Osteoblast (primary cell): ENCODE measurements at regions not wholly inside any gene's neighbourhood (a gene's known extent, or its start where the extent isn't known, plus 50 kb on each side); places are given as distances from the start of the nearest gene placed in this dataset.

Source experiments
- DNase-seq: peaks from one replicate; pipeline ENCODE4 v3.0.0; 2011; ENCODE audit warnings: low spot score, mixed read lengths; ENCODE audit not compliant: insufficient read length; ENCODE audit errors: missing footprints
- H2AFZ ChIP-seq: 2 replicates; pipeline ENCODE4 v1.6.0; 2011; ENCODE audit warnings: mild to moderate bottlenecking, low read length
- H3K27ac ChIP-seq: 2 replicates; pipeline ENCODE4 v1.5.1; 2011; ENCODE audit warnings: mild to moderate bottlenecking, low read depth, low read length, moderate library complexity
- H3K27me3 ChIP-seq: 2 replicates; pipeline ENCODE4 v1.6.0; 2012; ENCODE audit warnings: mild to moderate bottlenecking, control low read depth, inconsistent platforms, low read length, moderate library complexity; ENCODE audit not compliant: insufficient read depth
- H3K36me3 ChIP-seq: 2 replicates; pipeline ENCODE4 v1.5.1; 2011; ENCODE audit warnings: mild to moderate bottlenecking, low read length, control low read depth, moderate library complexity; ENCODE audit not compliant: insufficient read depth
- H3K4me1 ChIP-seq: 2 replicates; pipeline ENCODE4 v1.5.1; 2011; ENCODE audit warnings: mild to moderate bottlenecking, low read length, control low read depth, moderate library complexity; ENCODE audit not compliant: insufficient read depth
- H3K4me2 ChIP-seq: 2 replicates; pipeline ENCODE4 v1.6.0; 2011; ENCODE audit warnings: mild to moderate bottlenecking, low read length; ENCODE audit not compliant: insufficient read depth
- H3K4me3 ChIP-seq: fragments of 200-600 bp; sonication (generic); 3 replicates; pipeline ENCODE4 v1.5.1; 2012; ENCODE audit warnings: mild to moderate bottlenecking, low read length, inconsistent platforms; ENCODE audit not compliant: insufficient read depth
- H3K79me2 ChIP-seq: 2 replicates; pipeline ENCODE4 v1.6.0; 2012; ENCODE audit warnings: mild to moderate bottlenecking, low read length, control low read depth, inconsistent platforms; ENCODE audit not compliant: insufficient read depth
- H3K9me3 ChIP-seq: 2 replicates; pipeline ENCODE4 v1.5.1; 2011; ENCODE audit warnings: low read depth, low read length, control low read depth
- H4K20me1 ChIP-seq: 2 replicates; pipeline ENCODE4 v1.6.0; 2012; ENCODE audit warnings: mild to moderate bottlenecking, low read length, control low read depth; ENCODE audit not compliant: insufficient read depth
- TF ChIP-seq, protein P1 (sequence below): IDR thresholded peaks from 2 replicates; pipeline ENCODE4 v1.5.1; 2011; ENCODE audit warnings: mild to moderate bottlenecking, low read depth, low read length, moderate library complexity; ENCODE audit errors: extremely low read depth

DNA sequence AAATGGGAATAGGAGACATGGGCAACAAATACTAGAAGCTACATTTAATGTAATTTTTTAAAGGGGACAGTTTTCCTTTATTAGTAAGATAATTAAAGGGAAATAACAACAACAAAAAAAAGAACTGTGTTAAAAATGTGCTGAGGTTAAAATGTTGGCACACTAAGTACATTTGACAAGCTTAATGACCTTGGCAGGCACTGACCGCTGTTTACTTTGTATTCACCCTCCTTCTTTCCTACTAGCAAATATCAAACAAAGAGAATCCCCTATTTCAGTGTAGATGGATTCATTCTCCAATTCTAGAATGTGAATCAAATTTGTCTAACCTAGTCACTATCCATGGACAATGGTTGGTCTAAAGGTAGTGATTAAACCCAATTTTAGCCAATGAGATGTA is 77.5 kb upstream of the TOMM7 start:
- Histone ChIP-seq H3K79me2 (no peaks in the 10 kb centered on the region), H3K27ac (no peak overlapping the region), H3K27me3 (no peaks in the 10 kb centered on the region), H3K4me3 (no peak overlapping the region), H4K20me1 (no peaks in the 10 kb centered on the region), H3K4me1 (peaks cover 5% of the 10 kb centered on the region), H3K36me3 (no peaks in the 10 kb centered on the region), H2AFZ (no peak overlapping the region), H3K9me3 (no peaks in the 10 kb centered on the region), H3K4me2 (no peak overlapping the region)
- TF ChIP-seq, protein P1, sequence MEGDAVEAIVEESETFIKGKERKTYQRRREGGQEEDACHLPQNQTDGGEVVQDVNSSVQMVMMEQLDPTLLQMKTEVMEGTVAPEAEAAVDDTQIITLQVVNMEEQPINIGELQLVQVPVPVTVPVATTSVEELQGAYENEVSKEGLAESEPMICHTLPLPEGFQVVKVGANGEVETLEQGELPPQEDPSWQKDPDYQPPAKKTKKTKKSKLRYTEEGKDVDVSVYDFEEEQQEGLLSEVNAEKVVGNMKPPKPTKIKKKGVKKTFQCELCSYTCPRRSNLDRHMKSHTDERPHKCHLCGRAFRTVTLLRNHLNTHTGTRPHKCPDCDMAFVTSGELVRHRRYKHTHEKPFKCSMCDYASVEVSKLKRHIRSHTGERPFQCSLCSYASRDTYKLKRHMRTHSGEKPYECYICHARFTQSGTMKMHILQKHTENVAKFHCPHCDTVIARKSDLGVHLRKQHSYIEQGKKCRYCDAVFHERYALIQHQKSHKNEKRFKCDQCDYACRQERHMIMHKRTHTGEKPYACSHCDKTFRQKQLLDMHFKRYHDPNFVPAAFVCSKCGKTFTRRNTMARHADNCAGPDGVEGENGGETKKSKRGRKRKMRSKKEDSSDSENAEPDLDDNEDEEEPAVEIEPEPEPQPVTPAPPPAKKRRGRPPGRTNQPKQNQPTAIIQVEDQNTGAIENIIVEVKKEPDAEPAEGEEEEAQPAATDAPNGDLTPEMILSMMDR = no peak
- DNase-seq = no peak

DNA sequence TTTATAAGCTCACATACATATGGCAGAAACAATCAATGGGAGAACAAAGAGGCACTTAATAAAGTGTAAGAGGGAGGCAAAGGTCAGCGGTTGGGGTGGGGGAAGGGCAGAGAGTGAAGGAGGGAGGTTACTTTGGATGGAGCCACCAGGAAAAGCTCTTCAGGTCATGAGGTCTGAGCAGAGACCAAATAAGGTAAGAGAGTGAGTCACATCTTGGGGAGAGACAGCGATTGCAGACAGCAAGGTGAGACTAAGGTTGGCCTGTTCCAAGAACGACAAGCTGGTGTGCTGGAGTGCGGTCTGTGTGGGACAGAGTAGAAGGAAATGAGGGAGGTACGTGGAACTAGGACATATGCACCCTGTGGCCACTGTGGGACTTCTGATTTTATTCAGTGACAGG is 74.3 kb upstream of the TOMM7 start:
- Histone ChIP-seq H3K4me2 (no peak overlapping the region), H3K4me1 (peaks cover 5% of the 10 kb centered on the region), H3K79me2 (no peaks in the 10 kb centered on the region), H3K4me3 (no peak overlapping the region), H3K27me3 (no peaks in the 10 kb centered on the region), H4K20me1 (no peaks in the 10 kb centered on the region), H3K27ac (no peak overlapping the region), H2AFZ (no peak overlapping the region), H3K36me3 (no peaks in the 10 kb centered on the region), H3K9me3 (no peaks in the 10 kb centered on the region)
- TF ChIP-seq, protein P1 = no peak
- DNase-seq = no peak

GRCh38 chr7:22895828-22896165 is 73.1 kb upstream of the TOMM7 start:
- Histone ChIP-seq H3K4me2 (no peak overlapping the region), H3K27me3 (no peaks in the 10 kb centered on the region), H3K9me3 (no peaks in the 10 kb centered on the region), H3K4me3 (no peak overlapping the region), H4K20me1 (no peaks in the 10 kb centered on the region), H3K36me3 (no peaks in the 10 kb centered on the region), H3K4me1 (peaks cover 5% of the 10 kb centered on the region), H3K27ac (no peak overlapping the region), H3K79me2 (no peaks in the 10 kb centered on the region), H2AFZ (no peak overlapping the region)
- DNase-seq = no peak
- TF ChIP-seq, protein P1 = no peak

- Histone ChIP-seq H3K27ac (no peak overlapping the region), H3K4me3 (no peak overlapping the region), H3K4me2 (no peak overlapping the region), H3K36me3 (no peaks in the 10 kb centered on the region), H3K79me2 (no peaks in the 10 kb centered on the region), H3K4me1 (peaks cover 5% of the 10 kb centered on the region), H3K9me3 (no peaks in the 10 kb centered on the region), H2AFZ (no peak overlapping the region), H3K27me3 (no peaks in the 10 kb centered on the region), H4K20me1 (no peaks in the 10 kb centered on the region)
- TF ChIP-seq, protein P1 = no peak
- DNase-seq = no peak
Observed at GRCh38 chr7:22895140-22895827, 72.6 kb upstream of the TOMM7 start.
